Sigmoid colon (tissue), 6 donors: ENCODE measurements at regions not wholly inside any gene's neighbourhood (a gene's known extent, or its start where the extent isn't known, plus 50 kb on each side); places are given as distances from the start of the nearest gene placed in this dataset.

Experiments
- DNase-seq: peaks from one replicate; pipeline ENCODE4 v3.0.0-alpha.2; 2019
- H3K27ac ChIP-seq, 4 donors: fragments of 200-600 bp; sonication (generic); one replicate each; pipeline ENCODE4 v1.5.1; 2016 to 2019; ENCODE audit warnings: mild to moderate bottlenecking in 1 of 4
- H3K27me3 ChIP-seq, 3 donors: fragments of 200-600 bp; sonication (generic); one replicate each; pipeline ENCODE4 v1.5.1; 2019; ENCODE audit warnings: mild to moderate bottlenecking in 1 of 3
- H3K36me3 ChIP-seq, 4 donors: fragments of 200-600 bp; sonication (generic); one replicate each; pipeline ENCODE4 v1.5.1; 2016 to 2019
- H3K4me1 ChIP-seq, 4 donors: fragments of 200-600 bp; sonication (generic); one replicate each; pipeline ENCODE4 v1.5.1; 2017 to 2019
- H3K4me3 ChIP-seq, 4 donors: fragments of 200-600 bp; sonication (generic); one replicate each; pipeline ENCODE4 v1.5.1; 2017 to 2019; ENCODE audit warnings: mild to moderate bottlenecking in 2 of 4, moderate library complexity in 1 of 4
- H3K9me3 ChIP-seq, 4 donors: fragments of 200-600 bp in 3 of 4; sonication (generic) in 3 of 4; one replicate each; pipeline versions ENCODE4 v1.5.1 to v1.6.1; 2013 to 2019
- EP300 ChIP-seq, 4 donors: sonication (generic); formaldehyde crosslinking; IDR thresholded peaks; one replicate each; pipeline ENCODE4 v1.6.1; 2017; ENCODE audit warnings: antibody characterized with exemption in 4 of 4
- POLR2A ChIP-seq, 2 donors: fragments of 450-650 bp; IDR thresholded peaks; one replicate each; pipeline ENCODE4 v1.6.1; 2016; ENCODE audit warnings: antibody characterized with exemption in 2 of 2, mild to moderate bottlenecking in 2 of 2, moderate library complexity in 2 of 2
- POLR2AphosphoS5 ChIP-seq, 4 donors: sonication (generic); formaldehyde crosslinking; IDR thresholded peaks; one replicate each; pipeline ENCODE4 v1.6.1; 2017; ENCODE audit warnings: antibody characterized with exemption in 4 of 4
- whole genome bisulfite sequencing, 2 donors: extraction: QIAGEN DNeasy Blood & Tissue Kit; methylation state at CpG; one replicate each; pipeline ENCODE4 v1.1.7; 2013; 5-methylcytosine and 5-hydroxymethylcytosine counted together
- intact Hi-C: fragments of 100-400 bp; cut with DNase I; formaldehyde crosslinking; loops from one replicate; pipeline ENCODE4 v1.15.1; 2023
- TF ChIP-seq, protein P1 (sequence below), 4 experiments: fragments of 450-650 bp in 3 of 4; fragments of 200-600 bp in 1 of 4; IDR thresholded peaks; one replicate each; pipeline ENCODE4 v1.5.1; 2016 to 2019; ENCODE audit warnings: antibody characterized with exemption in 4 of 4, mild to moderate bottlenecking in 3 of 4, moderate library complexity in 2 of 4
- donor health status: healthy with polysubstance abuse.
- donor health status: healthy.

DNA sequence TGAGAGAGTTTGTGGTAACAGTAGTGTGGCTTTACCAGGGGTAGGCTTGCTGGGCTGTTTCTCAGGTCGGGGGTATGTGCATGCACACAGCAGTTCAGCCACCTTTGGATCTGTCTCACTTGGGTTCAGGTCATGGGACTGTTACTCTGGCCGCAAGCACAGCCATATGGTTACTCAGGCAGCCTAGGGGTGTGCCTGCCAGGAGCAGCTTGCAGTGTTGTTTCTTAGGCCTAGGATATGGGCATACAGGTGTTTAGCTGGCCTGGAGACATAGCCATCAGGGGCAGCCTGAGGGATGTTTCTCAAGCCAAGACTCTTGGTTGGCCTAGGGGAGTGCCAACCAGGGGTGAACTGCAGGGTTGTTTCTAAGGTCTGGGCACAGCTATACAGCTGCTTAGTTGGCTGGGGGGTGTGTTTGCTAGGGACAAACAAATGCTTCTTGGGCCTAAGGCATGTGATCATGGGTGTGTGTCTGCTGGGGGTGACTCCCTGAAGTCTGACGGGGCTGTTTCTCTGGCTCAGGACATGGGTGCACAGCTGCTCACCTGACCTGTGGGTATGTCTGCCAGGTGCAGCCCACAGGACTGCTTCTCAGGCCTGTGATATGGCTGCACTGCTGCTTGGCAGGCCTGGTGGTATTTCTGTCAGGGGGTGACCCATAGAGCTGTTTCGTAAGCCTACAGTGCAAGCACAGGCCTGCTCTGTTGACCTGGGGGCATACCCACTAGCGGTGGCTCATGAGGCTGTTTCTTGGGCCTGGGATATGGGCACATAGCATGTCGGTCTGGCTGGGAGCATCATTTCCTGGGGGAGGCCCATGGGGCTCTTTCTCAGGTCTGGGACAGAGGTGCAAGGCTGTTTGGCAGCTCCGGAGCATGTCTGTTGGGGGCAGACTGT is 168.0 kb upstream of the THRB start:
- WGBS, 2 donors, result 85 to 89% methylated on average over 7 of the region's 7 CpGs
- Histone ChIP-seq H3K4me1 (peaks cover 0 to under 1% (median 0%) of the 10 kb centered on the region in 4 donors), H3K9me3 (no peaks in the 10 kb centered on the region), H3K27ac (no peak overlapping the region), H3K36me3 (no peaks in the 10 kb centered on the region), H3K27me3 (no peaks in the 10 kb centered on the region), H3K4me3 (no peak overlapping the region)
- DNase-seq, result no peak
- intact Hi-C loops, result no loop called here
- no peak for TF ChIP-seq POLR2A (IDR thresholded peaks at IDR 0.05)

DNA sequence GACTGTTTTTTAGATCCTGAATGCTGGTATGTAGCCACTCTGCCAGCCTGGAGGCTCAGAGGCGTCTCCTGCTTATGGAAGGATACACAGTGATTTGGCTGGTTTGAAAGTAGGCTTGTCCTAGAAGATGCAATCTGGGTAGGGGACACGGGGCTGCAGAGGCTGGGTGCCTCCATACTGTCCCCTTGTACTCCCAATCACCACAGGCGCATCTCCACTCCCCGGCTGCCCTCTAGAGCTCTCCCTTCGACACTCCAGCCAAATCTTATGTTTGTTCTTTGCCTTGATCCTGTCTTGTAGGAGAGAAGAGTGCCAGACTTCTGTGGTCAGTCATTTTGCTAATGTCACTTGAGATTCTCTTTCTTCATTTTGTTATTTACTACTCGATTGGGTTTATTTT is 168.8 kb upstream of the THRB start:
- 83 to 90% methylated on average over 6 of the region's 6 CpGs for WGBS, 2 donors

DNA sequence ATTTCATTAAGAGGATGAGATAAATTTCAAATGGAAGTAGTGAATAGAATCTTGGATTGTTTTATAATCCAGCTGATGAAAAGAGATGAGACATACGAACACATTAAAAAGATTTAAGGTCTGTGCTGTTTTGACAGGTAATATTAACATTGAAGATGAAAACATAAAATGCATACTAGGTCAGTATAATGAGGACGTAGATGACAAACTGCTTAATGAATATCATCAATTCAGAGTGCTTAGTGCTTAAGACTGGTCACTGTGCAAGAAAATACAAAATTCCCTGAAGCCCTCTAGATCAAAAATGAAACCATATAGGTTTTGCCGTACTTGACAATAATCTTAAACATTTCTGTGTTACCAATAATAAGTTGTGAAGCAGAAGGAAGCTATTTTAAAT is 173.4 kb upstream of the THRB start:
- Histone ChIP-seq H3K27ac (no peak overlapping the region), H3K27me3 (no peaks in the 10 kb centered on the region), H3K4me1 (no peaks in the 10 kb centered on the region), H3K4me3 (no peak overlapping the region), H3K36me3 (no peaks in the 10 kb centered on the region), H3K9me3 (no peaks in the 10 kb centered on the region)
- WGBS, 2 donors, result 92 to 94% methylated on average over 3 of the region's 3 CpGs
- TF ChIP-seq EP300 (IDR thresholded peaks at IDR 0.05) (no peak), POLR2AphosphoS5 (IDR thresholded peaks at IDR 0.05) (no peak), POLR2A (IDR thresholded peaks at IDR 0.05) (no peak)
- TF ChIP-seq, protein P1, sequence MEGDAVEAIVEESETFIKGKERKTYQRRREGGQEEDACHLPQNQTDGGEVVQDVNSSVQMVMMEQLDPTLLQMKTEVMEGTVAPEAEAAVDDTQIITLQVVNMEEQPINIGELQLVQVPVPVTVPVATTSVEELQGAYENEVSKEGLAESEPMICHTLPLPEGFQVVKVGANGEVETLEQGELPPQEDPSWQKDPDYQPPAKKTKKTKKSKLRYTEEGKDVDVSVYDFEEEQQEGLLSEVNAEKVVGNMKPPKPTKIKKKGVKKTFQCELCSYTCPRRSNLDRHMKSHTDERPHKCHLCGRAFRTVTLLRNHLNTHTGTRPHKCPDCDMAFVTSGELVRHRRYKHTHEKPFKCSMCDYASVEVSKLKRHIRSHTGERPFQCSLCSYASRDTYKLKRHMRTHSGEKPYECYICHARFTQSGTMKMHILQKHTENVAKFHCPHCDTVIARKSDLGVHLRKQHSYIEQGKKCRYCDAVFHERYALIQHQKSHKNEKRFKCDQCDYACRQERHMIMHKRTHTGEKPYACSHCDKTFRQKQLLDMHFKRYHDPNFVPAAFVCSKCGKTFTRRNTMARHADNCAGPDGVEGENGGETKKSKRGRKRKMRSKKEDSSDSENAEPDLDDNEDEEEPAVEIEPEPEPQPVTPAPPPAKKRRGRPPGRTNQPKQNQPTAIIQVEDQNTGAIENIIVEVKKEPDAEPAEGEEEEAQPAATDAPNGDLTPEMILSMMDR (IDR thresholded peaks at IDR 0.05), result no peak
- intact Hi-C loops, result no loop called here
- DNase-seq, result no peak

More for the DNA sequence above, 168.8 kb upstream of the THRB start:
- Histone ChIP-seq H3K9me3 (no peaks in the 10 kb centered on the region), H3K4me1 (no peaks in the 10 kb centered on the region), H3K36me3 (no peaks in the 10 kb centered on the region), H3K4me3 (no peak overlapping the region), H3K27me3 (no peaks in the 10 kb centered on the region), H3K27ac (no peak overlapping the region)
- TF ChIP-seq, protein P1 (IDR thresholded peaks at IDR 0.05), result no peak
- TF ChIP-seq EP300 (IDR thresholded peaks at IDR 0.05) (no peak), POLR2A (IDR thresholded peaks at IDR 0.05) (no peak)
- intact Hi-C loops, result no loop called here
- no peak for DNase-seq

DNA sequence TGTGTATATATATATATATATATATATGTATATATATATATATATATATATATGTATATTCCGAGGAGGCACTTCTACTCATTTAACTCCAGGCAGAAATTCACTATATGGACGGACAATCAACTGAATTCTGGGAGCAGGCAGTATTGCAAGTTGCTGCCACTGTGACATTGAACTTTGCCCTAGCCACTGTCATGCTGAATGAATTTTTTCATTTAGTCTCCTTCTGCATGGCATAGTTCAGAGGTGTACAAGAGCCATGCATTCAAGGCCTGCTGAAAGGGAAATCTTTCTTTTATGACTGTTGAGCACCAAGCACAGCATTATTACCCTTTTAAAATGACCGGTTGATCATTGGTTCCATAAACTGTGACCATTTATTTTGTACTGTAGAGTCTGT is 176.2 kb upstream of the THRB start:
- Histone ChIP-seq H3K9me3 (no peaks in the 10 kb centered on the region), H3K27me3 (no peaks in the 10 kb centered on the region), H3K4me1 (no peaks in the 10 kb centered on the region), H3K36me3 (no peaks in the 10 kb centered on the region), H3K4me3 (no peak overlapping the region), H3K27ac (no peak overlapping the region)
- intact Hi-C loops, result no loop called here
- TF ChIP-seq, protein P1 (IDR thresholded peaks at IDR 0.05), result no peak
- TF ChIP-seq EP300 (IDR thresholded peaks at IDR 0.05) (no peak), POLR2A (IDR thresholded peaks at IDR 0.05) (no peak), POLR2AphosphoS5 (IDR thresholded peaks at IDR 0.05) (no peak)
- 31 to 79% methylated on average over 3 of the region's 3 CpGs for WGBS, 2 donors
- no peak for DNase-seq

DNA sequence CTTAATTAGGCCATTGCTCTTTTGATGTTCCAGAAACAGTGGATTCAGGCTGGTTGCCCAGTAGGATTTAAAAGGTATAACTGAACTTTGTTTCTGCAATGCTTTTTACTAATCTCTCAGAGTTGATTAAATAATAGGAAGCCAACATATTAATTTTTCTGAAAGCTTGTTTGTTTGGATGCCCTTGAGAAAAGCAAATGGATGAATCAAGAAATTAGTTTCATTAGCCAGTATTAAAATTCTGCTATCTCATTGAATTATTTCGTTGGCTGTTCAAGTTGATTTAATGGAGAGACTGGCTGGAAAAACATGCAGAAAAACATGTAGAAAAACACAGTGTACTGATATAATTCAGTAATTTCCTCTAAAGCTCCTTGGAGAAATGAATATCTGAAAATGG is 178.9 kb upstream of the THRB start:
- intact Hi-C loops, result no loop called here
- Histone ChIP-seq H3K27me3 (no peaks in the 10 kb centered on the region), H3K36me3 (no peaks in the 10 kb centered on the region), H3K4me1 (peaks cover 0 to 9% (median 7%) of the 10 kb centered on the region in 4 donors), H3K4me3 (no peak overlapping the region), H3K9me3 (no peaks in the 10 kb centered on the region), H3K27ac (no peak overlapping the region)
- WGBS, 2 donors, result 87 to 90% methylated on average over 1 of the region's 1 CpG
- TF ChIP-seq POLR2AphosphoS5 (IDR thresholded peaks at IDR 0.05) (no peak), EP300 (IDR thresholded peaks at IDR 0.05) (no peak), POLR2A (IDR thresholded peaks at IDR 0.05) (no peak)
- TF ChIP-seq, protein P1 (IDR thresholded peaks at IDR 0.05), result no peak
- DNase-seq, result no peak
